NCI-H2029 treated with DMSO at 0.1 percent for 48 hours (cell line): ENCODE measurements at regions not wholly inside any gene's neighbourhood (a gene's known extent, or its start where the extent isn't known, plus 50 kb on each side); places are given as distances from the start of the nearest gene placed in this dataset.
"Not testable (repeated sequence)": the region's sequence is repeated elsewhere in the genome, so short reads cannot be mapped to it uniquely, and the experiment has no call there.

Experiments
- DNase-seq: peaks from one replicate; lab custom pipeline; 2025; lab: John Stamatoyannopoulos, UW

DNA sequence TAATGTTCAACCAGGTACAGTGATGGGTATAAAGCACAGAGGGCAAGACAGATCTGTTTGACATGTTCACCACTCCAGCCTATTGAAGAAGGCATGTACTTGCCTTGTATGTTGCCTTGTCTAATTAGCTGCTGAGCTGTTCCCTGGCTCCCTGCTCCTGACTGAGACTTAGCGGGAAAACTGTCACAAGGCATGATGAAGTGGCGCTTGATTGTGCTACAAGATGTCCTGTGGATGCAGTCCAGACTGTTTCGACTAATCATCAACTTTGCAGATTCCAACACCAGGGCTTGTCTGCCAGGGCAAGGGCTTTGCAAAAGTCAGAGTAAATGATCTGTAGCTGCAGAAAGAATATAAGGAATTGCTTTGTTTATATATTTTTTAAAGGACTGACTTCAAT is 136.2 kb upstream of the NRBF2 start:
- no peak for DNase-seq

DNA sequence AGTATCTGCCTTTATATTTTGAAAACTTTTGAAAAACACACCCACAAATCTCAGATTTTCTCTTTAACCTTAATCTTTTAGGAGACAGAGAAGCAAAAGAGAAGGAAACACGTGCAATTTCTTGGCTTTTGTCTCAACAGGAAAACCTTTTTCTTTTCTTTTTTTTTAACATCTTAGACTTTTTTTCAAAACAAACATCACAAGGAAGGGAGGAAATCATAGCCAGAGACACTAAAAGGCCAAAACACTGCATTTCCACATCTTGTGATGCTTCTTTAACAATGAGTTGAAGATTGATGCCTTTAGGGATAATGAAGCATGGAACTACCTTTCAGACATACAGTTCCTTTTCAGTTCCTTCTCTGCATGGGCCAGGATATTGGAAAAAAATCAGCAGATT is 136.6 kb upstream of the NRBF2 start:
- DNase-seq, result no peak

- no peak for DNase-seq
Observed at GRCh38 chr10:62993121-62993520, 140.0 kb upstream of the NRBF2 start.

- DNase-seq, result no peak
Observed at GRCh38 chr10:62992145-62992721, 140.9 kb upstream of the NRBF2 start.

GRCh38 chr10:62990126-62990525 is 143.0 kb upstream of the NRBF2 start:
- no peak for DNase-seq

DNA sequence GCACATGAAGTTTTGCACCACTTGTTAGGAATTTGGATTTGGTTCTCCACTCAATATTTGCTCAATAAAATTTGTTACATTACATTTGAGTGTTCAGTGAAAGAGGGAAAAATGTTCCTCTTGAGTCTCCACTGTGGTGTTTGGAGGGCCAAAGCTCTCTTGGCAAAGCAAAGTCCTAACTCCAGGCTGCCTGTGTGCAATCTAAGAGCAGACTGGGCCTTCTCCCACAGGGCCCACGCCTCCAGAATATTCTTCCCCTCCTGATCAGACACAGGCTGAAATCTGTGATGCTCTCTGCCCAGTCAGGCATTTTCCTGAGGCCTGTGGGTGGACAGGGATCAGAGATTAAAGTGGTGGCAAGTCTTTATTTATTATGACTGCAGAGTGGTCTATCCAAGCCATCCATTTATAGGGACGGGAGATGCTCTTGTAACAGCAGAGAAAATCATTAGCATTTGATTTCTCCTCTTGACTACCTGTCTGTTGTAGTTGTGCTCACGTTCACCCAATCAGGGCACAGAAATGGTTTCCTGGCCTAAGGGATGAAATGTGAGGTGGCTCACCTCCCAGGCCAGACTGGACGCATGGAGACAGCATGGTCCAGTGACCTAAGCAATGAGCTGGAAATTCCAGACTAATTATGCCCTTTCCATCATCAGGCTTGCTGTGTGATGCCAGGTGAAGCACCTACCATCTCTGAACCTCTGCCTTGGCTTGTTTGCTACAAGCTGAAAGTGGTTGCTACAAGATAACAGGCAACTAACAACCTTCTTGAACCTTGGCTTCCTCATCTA is 147.1 kb upstream of the NRBF2 start:
- DNase-seq, result no peak

DNA sequence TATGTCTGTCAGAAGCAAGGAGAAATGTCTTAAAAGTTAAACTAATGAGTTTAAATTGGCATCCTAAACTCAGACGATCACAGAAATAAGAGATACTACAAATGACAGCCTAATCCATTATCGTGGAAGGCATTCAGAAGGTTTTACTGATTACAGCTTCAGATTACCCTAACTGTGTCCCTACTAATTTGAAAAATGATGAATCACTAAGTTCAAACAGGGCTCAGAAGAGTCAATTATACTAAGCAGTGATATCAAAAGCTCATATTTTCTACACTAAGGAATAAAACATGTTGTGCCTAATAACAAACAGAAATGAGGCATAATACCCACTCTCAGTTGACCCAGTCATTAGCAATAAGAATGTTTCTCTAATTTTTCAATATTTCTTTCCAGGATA is 152.0 kb upstream of the NRBF2 start:
- DNase-seq, result no peak

DNA sequence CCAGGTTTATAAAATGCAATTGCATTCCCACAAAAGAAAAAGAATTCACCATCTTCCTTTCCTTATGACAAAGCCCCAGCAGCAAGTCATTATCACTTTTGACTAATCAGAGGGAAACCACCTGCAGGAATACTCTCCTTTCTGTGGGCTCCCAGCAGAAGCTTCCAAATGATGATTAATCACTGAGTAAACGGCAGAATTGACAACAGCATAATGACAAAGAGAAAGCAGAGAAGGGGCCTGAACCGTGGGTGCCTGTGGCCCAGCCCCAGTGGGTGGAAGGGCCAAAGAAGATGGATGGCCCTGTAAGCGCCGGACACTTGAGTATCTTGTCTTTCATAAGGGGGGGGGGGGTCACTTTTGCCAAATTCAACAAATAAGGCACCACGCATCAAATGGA is 152.4 kb upstream of the NRBF2 start:
- no peak for DNase-seq

DNA sequence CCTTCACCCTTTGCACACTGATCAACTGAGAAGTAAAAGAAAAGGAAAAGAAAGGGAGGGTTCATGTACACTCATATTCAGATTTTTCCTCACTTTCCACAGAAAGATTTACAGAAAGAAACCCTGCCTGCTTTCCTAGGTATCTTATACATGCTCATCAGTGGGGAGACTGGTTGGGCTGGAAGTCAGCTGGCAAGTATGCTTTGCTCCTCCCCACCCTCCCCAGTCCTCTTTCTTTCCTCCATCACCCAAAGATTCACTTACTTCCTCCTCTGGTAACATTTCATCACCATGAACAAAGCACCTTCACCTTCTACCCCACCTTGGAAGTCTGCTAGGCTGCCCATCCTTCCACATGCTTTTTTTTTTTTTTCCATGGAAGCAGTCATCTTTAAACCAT is 153.2 kb upstream of the NRBF2 start:
- DNase-seq, result no peak

DNA sequence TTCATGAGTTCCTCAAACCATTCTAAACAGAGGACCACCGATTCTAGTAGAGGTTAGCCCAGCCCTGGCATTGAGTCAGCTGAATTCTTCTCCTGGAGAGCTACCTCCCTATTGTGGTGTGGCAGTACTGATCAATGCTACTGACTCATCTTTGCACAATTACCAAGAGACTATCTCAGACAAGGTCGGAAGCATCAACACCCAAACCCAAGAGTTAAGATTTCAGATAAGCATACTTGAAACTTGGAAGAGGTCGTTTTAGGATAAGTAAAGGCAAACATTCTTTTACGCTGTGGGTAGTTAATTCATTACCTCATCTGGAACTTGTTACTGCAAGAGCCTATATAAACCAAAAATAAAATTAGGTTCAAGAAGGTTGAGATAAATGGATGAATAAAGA is 154.6 kb upstream of the NRBF2 start:
- DNase-seq, result no peak

GRCh38 chr10:62974795-62975194 is 158.3 kb upstream of the NRBF2 start:
- not testable (repeated sequence) for DNase-seq

GRCh38 chr10:62972103-62972502 is 155.9 kb upstream of the EGR2 start:
- DNase-seq, result no peak

DNA sequence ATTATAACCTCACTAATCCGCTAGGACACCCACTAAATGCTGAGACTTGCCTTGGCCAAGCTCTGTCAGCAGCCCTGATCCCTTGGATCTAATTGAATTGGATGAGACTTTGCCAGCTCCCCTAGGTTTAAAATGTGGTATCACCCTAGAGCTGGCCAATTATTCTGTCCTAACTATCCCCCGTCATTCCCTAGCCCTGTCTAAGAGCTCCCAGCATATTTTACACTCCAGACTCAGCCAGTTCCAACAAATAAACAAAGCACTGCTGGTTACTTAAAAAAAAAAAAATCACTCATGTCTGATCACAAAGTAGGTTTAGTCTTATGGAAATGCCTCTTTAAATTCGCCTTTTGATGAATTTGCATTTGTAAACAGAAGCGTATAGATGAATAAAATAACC is 147.9 kb upstream of the EGR2 start:
- DNase-seq, result no peak

GRCh38 chr10:62961951-62962523 is 145.9 kb upstream of the EGR2 start:
- DNase-seq, result no peak

- no peak for DNase-seq
Observed at GRCh38 chr10:62960416-62960815, 144.2 kb upstream of the EGR2 start.

DNA sequence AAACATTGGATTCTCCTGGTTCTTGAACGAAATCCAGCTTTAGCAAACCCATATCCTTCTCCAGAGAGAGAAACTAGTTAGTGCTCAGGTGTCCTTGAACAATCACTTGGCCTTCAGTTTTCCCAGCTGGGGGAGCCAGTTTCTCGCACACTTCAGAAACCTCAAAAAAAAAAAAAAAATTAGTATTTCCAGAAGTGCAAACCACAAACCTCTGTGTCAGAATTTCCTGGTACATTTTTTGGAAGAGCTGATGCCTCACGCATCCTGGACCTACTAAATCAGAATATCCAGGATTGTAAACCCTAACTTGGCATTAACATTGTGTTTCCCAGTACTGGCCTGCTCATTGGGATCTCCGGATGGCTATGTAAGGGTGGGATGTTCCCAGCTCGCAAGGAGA is 143.4 kb upstream of the EGR2 start:
- no peak for DNase-seq

DNA sequence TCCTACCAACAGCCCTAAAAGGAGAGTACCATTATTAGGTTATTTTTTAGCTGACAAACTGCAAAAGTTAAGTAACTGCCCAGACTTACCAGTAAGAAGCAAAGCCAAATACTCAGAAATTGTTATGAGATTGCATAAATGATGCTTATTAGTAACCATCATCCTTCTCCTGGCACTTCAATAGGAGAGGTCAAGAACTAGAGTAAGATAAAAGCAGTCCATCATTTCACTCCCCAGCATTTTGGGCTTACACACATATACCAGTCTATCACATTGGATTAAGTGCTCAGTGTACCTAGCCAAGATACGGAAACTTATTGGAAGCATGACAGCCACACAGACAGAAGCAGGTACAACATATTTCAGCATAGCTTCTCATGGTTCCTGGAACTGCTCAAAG is 142.8 kb upstream of the EGR2 start:
- DNase-seq, result no peak

DNA sequence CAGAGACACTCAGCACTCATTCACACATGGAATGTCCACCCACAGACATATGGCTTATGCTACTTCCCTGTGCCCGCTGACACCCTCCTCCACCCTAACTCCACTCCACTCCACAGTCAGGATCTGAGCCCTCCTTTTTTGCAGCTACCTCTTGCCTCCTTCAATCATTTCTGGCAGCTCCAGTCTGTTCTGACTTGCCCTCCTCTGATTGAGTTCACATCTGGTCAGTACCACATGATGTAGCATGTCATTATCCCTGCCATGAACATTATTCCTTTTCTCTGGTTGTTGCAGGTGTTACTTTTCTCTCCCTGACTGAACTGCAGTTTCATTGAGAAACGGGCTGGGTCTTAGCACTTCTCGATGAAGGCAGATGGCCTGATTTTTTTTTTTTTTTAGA is 130.1 kb upstream of the EGR2 start:
- no peak for DNase-seq

DNA sequence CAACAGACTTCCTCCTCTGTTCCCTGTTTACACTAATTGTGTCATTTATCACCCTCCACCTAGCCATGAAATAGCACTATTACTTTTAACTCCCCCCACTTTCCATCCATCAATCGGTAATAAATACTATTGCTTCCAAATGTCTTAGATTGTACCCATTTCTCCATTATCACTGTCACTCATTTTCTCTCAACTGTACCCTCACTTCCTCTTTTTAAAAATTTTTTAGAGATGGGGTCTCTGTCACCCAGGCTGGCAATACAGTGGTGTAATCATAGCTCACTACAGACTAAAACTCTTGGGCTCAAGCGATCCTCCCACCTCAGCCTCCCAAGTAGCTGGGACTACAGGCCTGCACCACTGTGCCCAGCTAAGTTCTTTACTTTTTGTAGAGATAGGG is 123.5 kb upstream of the EGR2 start:
- DNase-seq, result no peak

GRCh38 chr10:62938672-62939071 is 122.5 kb upstream of the EGR2 start:
- no peak for DNase-seq

GRCh38 chr10:62937674-62938073 is 121.5 kb upstream of the EGR2 start:
- DNase-seq, result no peak

DNA sequence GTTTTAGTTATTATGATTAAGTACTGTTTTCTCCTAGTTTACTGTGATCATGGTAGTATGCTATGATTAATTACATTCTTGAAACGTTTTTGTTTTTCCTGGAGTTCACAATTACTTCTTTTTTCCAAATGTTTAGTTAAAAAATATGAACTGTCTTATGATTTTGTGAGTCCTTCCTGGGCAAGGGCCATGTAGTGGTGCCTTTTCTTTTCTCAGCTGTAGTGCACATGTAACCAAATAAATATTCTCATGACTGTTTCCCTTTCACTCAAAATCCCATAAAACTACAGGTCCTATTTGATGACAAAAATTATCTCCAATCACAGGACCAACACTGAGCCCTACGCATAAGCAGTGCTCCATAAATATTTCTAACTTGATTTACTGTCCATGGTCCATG is 118.9 kb upstream of the EGR2 start:
- no peak for DNase-seq

DNA sequence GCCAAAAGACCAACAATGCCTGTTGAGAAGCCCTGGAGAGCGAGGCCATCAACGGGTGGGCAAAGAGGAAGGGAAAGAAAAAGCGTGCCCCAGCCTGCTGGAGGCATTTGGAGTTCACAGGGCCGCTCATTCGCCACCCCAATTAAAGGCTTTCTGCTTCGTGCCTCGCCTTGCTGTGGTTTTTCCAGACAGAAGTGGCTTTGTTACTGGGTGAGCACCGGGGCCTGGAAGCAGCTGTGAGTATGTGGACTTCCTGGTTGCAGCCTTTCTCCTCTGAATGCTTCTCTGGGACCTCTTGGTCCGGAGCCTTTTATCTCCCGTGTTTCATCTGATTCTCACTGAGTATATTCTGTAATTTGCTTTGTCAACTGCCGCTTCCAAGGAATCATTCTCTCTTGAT is 118.1 kb upstream of the EGR2 start:
- no peak for DNase-seq

DNA sequence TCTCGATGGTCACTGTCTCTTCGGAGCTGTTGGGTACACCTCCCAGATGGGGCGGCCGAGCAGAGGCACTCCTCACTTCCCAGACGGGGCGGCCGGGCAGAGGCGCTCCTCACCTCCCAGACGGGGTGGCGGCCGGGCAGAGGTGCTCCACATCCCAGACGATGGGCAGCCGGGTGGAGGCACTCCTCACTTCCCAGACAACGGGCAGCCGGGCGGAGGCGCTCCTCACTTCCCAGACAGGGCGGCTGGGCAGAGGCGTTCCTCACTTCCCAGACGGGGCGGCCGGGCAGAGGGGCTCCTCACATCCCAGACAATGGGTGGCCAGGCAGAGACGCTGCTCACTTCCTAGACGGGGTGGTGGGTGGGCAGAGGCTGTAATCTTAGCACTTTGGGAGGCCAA is 112.6 kb upstream of the EGR2 start:
- not testable (repeated sequence) for DNase-seq
